Stimulated activated naive CD8-positive, alpha-beta T cell treated with anti-CD3 and anti-CD28 coated beads, Interleukin-15, amount 100 ng/mL, for 72 hours (primary cell): ENCODE measurements at regions not wholly inside any gene's neighbourhood (a gene's known extent, or its start where the extent isn't known, plus 50 kb on each side); places are given as distances from the start of the nearest gene placed in this dataset.
"Not testable (repeated sequence)": the region's sequence is repeated elsewhere in the genome, so short reads cannot be mapped to it uniquely, and the experiment has no call there.

Experiments used
- ATAC-seq: fragments of 150-1000 bp; cut with Tn5 transposase; 2 replicates; pipeline ENCODE4 v1.10.0; 2021; ENCODE audit warnings: mild to moderate bottlenecking, moderate library complexity
- DNase-seq, 2 donors: peaks; one replicate each; pipeline ENCODE4 v3.0.0; 2021 to 2022
- H3K27ac Mint-ChIP-seq, 2 donors: one replicate each; pipeline ENCODE4 v1.8.0; 2022; ENCODE audit warnings: mild to moderate bottlenecking in 2 of 2, mixed read lengths in 2 of 2, moderate library complexity in 2 of 2
- H3K27me3 Mint-ChIP-seq: one replicate; pipeline ENCODE4 v1.8.0; 2022; ENCODE audit warnings: mixed read lengths
- H3K4me1 Mint-ChIP-seq: one replicate; pipeline ENCODE4 v1.8.0; 2022; ENCODE audit warnings: mild to moderate bottlenecking, mixed read lengths
- H3K4me3 Mint-ChIP-seq, 2 donors: one replicate each; pipeline ENCODE4 v1.8.0; 2022; ENCODE audit warnings: mild to moderate bottlenecking in 2 of 2, mixed read lengths in 2 of 2, moderate library complexity in 1 of 2
- H3K9me3 Mint-ChIP-seq, 2 donors: one replicate each; pipeline ENCODE4 v1.8.0; 2022; ENCODE audit warnings: mixed read lengths in 2 of 2

GRCh38 chr13:79197933-79198332, 208.1 kb downstream of the RBM26 start:
- Mint-ChIP-seq H3K4me1 (peaks cover 34% of the 10 kb centered on the region), H3K4me3 (no peak overlapping the region), H3K27ac (no peak overlapping the region), H3K27me3 (peaks cover 14% of the 10 kb centered on the region), H3K9me3 (no peaks in the 10 kb centered on the region)
- DNase-seq (no peak), ATAC-seq (no peak)

DNA sequence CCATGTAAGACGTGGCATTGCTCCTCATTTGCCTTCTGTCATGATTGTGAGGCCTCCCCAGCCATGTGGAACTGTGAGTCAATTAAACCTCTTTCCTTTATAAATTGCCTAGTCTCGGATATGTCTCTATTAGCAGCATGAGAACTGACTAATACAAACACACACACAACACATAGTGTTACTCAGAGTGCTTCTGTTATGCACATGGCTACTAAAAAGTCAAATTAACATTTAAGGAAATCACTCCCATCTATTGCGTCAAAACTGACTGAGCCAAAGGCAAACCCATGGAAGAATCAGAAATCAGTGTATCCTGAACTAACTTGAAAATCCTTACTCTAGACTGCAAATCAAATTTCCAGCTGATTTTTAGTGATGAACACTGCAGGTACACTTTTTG, 209.2 kb downstream of the RBM26 start:
- no peak for ATAC-seq
- Mint-ChIP-seq H3K4me1 (peaks cover 39% of the 10 kb centered on the region), H3K27ac (no peak overlapping the region)

GRCh38 chr13:79196366-79196765, 209.7 kb downstream of the RBM26 start:
- Mint-ChIP-seq H3K9me3 (no peaks in the 10 kb centered on the region), H3K4me3 (no peak overlapping the region), H3K4me1 (peaks cover 39% of the 10 kb centered on the region), H3K27ac (no peak overlapping the region), H3K27me3 (peaks cover under 1% of the 10 kb centered on the region)
- DNase-seq (no peak), ATAC-seq (no peak)

More for the DNA sequence above, 209.2 kb downstream of the RBM26 start:
- no peak overlapping the region for H3K4me3 Mint-ChIP-seq
- H3K27me3 Mint-ChIP-seq, result peaks cover 6% of the 10 kb centered on the region
- DNase-seq, result no peak
- no peaks in the 10 kb centered on the region for H3K9me3 Mint-ChIP-seq

DNA sequence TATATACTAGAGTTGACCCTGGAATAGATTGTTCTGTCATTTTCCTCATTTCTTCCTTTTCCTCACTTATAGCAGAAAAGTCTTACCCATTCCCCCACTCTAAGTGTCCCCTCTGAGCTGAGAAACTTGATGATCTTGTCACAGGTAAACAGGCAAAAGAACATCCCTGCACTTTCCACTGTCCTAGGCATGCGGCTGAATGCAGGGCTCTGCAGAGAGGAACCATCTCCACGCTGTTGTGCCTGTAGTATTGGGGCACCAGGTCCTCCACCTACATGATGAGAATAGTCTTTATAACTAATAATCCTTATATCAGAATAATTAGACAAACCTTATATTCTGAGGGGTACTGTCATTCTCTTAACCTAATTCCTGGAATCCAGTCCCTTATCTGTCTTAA, 211.3 kb downstream of the RBM26 start:
- H3K4me1 Mint-ChIP-seq, result peaks cover 39% of the 10 kb centered on the region
- no peak overlapping the region for H3K27ac Mint-ChIP-seq
- H3K4me3 Mint-ChIP-seq, result peak overlapping the region in 1 of 2 donors; percentile 27
- DNase-seq, result no peak
- H3K9me3 Mint-ChIP-seq, result no peaks in the 10 kb centered on the region
- peak; percentile 26 for ATAC-seq
- H3K27me3 Mint-ChIP-seq, result no peaks in the 10 kb centered on the region

- DNase-seq (peak; percentile 36 to 64), ATAC-seq (peak; percentile 97)
- Mint-ChIP-seq H3K9me3 (no peaks in the 10 kb centered on the region), H3K4me1 (peaks cover 39% of the 10 kb centered on the region), H3K27ac (no peak overlapping the region), H3K27me3 (no peaks in the 10 kb centered on the region), H3K4me3 (peak overlapping the region in 1 of 2 donors; percentile 28)
These were observed 211.8 kb downstream of the RBM26 start for GRCh38 chr13:79194272-79194671.

- Mint-ChIP-seq H3K27ac (no peak overlapping the region), H3K4me3 (no peak overlapping the region), H3K4me1 (peaks cover 39% of the 10 kb centered on the region), H3K27me3 (peaks cover 8% of the 10 kb centered on the region), H3K9me3 (no peaks in the 10 kb centered on the region)
- no peak for ATAC-seq
- no peak for DNase-seq
These were observed 214.6 kb downstream of the RBM26 start for GRCh38 chr13:79191501-79191900.

- no peak overlapping the region for H3K4me3 Mint-ChIP-seq
- H3K9me3 Mint-ChIP-seq, result no peaks in the 10 kb centered on the region
- H3K27ac Mint-ChIP-seq, result no peak overlapping the region
- DNase-seq (no peak), ATAC-seq (no peak)
- peaks cover 8% of the 10 kb centered on the region for H3K27me3 Mint-ChIP-seq
- H3K4me1 Mint-ChIP-seq, result peaks cover 33% of the 10 kb centered on the region
These were observed 215.1 kb downstream of the RBM26 start for GRCh38 chr13:79190932-79191331.

- DNase-seq (no peak), ATAC-seq (peak; percentile 57)
- Mint-ChIP-seq H3K27me3 (peaks cover 8% of the 10 kb centered on the region), H3K9me3 (no peaks in the 10 kb centered on the region), H3K27ac (no peak overlapping the region), H3K4me3 (no peak overlapping the region), H3K4me1 (peaks cover 10% of the 10 kb centered on the region)
These were observed 218.0 kb downstream of the RBM26 start for GRCh38 chr13:79187917-79188690.

DNA sequence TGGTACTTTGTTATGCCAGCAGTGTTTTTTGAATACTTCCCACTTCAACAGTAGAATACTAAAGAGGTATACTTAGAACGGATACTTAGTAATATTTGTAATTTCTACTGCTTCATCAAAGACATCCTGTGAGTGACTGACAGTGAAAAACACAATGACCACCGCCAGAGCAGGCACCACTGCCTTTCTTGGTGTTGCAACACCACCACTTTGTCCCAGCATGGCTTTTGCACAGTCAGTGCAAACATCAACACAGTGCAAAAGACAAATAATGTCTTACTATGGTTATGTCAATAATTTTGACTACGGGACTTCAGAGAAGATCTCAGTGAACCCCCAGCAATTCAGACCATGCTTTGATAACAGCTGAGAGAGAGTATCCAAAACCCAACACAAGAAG, 220.5 kb downstream of the RBM26 start:
- DNase-seq (no peak), ATAC-seq (peak; percentile 53)
- H3K27me3 Mint-ChIP-seq, result peaks cover 8% of the 10 kb centered on the region
- H3K9me3 Mint-ChIP-seq, result no peaks in the 10 kb centered on the region
- peaks cover 4% of the 10 kb centered on the region for H3K4me1 Mint-ChIP-seq
- no peak overlapping the region for H3K27ac Mint-ChIP-seq
- no peak overlapping the region for H3K4me3 Mint-ChIP-seq

DNA sequence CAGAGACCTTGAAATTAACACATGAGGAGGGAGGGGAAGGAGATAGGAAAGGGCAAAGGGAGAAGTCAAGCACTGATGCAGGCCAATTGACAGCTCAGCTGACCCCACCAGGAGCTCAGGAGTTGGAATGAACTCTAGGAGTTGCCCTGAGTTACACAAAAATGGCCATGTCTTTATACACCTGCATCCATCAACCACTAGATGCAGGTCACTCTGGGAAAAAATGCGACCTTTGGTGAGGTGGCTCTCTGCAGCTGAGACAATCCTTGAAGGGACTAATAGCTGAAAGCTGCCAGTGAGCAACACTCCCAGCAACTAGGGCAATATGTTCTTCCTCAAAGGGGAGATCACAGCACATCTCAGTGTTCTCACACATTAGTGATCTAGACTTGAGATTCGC, 222.8 kb downstream of the RBM26 start:
- DNase-seq (no peak), ATAC-seq (no peak)
- peaks cover 14% of the 10 kb centered on the region for H3K27me3 Mint-ChIP-seq
- H3K27ac Mint-ChIP-seq, result no peak overlapping the region
- no peak overlapping the region for H3K4me3 Mint-ChIP-seq
- peaks cover 4% of the 10 kb centered on the region for H3K4me1 Mint-ChIP-seq
- H3K9me3 Mint-ChIP-seq, result no peaks in the 10 kb centered on the region

DNA sequence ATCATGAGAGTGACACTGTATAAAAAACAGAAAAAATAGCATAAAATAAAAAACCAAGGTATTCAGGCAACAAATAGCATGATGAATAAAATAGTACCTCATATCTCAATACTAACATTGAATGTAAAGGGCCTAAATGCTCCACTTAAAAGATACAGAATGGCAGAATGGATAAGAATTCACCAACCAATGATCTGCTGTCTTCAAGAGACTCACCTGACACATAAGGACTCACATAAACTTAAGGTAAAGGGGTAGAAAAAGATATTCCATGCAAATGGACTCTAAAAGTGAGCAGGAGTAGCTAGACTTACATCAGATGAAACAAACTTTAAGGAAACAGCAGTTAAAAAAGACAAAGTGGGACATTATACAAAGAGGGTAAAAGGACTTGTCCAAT, 232.4 kb downstream of the RBM26 start:
- not testable (repeated sequence) for ATAC-seq, H3K4me3 Mint-ChIP-seq, H3K4me1 Mint-ChIP-seq, H3K27ac Mint-ChIP-seq, DNase-seq, H3K27me3 Mint-ChIP-seq
- peaks cover 13 to 39% of the 10 kb centered on the region in 2 donors for H3K9me3 Mint-ChIP-seq

DNA sequence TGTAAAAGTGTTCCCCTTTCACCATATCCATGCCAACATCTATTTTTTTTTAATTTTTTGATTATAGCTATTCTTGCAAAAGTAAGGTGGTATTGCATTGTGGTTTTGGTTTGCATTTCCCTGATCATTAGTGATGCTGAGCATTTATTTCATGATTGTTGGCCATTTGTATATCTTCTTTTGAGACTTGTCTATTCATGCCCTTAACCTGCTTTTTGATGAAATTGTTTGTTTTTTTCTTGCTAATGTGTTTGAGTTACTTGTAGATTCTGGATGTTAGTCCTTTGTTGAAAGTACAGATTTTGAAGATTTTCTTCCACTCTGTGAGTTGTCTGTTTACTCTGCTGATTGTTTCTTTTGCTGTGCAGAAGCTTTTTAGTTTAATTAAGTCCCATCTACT, 233.1 kb downstream of the RBM26 start:
- H3K9me3 Mint-ChIP-seq, result peaks cover 19 to 39% of the 10 kb centered on the region in 2 donors
- H3K27ac Mint-ChIP-seq, H3K4me1 Mint-ChIP-seq, H3K27me3 Mint-ChIP-seq, ATAC-seq, H3K4me3 Mint-ChIP-seq, DNase-seq: not testable (repeated sequence)

DNA sequence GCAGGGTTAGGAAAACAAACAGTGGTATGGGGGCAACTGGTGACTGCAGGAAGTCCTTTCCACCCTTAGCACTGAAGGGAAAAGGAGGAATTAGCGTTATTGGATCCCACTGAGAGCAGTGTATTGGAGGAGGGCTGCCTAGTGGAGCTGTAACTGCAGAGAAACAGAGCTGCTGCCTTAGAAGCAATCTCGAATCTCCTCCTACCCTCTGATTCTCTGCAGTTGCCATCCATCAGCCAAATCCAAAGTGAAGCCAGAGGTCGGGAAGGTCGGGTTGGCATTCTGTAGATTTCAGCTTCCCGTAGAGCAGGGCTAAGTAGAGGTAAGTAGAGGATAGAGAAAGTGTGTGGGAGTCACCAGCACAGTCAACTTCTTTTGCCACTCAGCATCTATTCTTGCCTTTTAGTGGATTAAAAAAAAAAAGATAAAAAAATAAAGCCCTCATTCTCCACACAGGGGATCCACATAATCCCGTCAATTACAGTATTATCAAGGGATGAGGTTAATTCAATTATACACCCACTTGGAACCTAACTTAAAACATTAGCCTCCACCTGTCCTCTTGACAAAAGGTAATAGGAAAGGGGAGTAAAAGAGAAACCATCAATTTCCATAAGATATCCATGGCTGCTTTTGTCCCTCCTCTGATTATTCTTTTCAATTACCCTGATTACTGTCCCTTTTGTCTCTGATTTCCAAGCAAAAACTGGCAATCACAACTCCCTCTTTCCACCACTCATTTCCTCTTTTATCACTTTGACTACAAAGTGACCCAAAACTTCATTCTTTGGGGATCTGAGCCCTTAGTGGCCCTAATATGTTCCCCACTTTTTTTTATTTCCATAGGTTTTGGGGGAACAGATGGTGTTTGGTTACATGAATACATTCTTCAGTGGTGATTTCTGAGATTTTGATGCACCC, 234.7 kb downstream of the RBM26 start:
- H3K4me3 Mint-ChIP-seq, result no peak overlapping the region
- DNase-seq, result no peak
- H3K4me1 Mint-ChIP-seq, result no peaks in the 10 kb centered on the region
- H3K9me3 Mint-ChIP-seq, result peaks cover 26 to 40% of the 10 kb centered on the region in 2 donors
- ATAC-seq, result no peak
- no peak overlapping the region for H3K27ac Mint-ChIP-seq
- peaks cover 12% of the 10 kb centered on the region for H3K27me3 Mint-ChIP-seq

DNA sequence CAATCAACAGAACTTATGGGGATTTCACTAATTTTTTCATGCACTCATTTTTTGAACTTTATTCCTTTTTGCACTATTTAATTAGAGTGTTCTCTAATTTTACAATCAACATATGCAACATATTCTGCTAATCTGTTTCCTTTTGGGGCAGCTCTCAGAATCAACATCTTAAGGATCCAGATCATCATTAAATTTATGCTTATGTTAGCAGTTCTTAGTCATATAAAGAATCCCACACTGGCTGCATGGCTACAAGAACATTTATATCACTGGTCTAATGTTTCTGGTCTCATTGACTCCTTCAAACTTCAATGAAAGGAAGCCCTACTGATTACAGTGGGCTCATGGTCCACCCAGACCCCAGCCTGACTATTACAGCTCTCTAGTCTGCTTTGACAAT, 245.2 kb downstream of the RBM26 start:
- Mint-ChIP-seq H3K4me3 (no peak overlapping the region), H3K27me3 (peaks cover 7% of the 10 kb centered on the region), H3K27ac (no peak overlapping the region), H3K4me1 (no peaks in the 10 kb centered on the region), H3K9me3 (no peaks in the 10 kb centered on the region)
- no peak for ATAC-seq
- DNase-seq, result no peak

DNA sequence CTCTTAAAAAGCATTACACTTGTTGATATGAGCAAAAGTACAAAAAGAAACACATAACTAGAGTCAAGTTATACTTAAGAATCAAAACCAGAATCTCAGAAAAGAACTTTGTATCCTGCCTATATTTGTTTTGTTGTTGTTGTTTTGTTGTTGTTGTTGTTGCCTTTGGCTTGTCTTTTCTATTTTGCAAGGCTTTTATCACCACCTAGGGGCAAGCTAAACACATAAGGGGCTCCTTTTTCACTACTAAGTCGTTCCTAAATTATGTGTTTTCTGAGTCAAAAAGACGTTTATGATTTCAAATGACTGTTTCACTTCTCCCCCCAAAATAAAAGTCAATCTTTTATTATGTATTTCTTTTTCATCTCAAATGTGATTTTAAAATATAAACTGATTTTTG, 250.2 kb downstream of the RBM26 start:
- Mint-ChIP-seq H3K27ac (no peak overlapping the region), H3K4me1 (no peaks in the 10 kb centered on the region), H3K4me3 (no peak overlapping the region), H3K9me3 (no peaks in the 10 kb centered on the region), H3K27me3 (peaks cover 7% of the 10 kb centered on the region)
- ATAC-seq, result no peak
- DNase-seq, result no peak

- Mint-ChIP-seq H3K27ac (no peak overlapping the region), H3K27me3 (no peaks in the 10 kb centered on the region), H3K9me3 (no peaks in the 10 kb centered on the region), H3K4me3 (no peak overlapping the region), H3K4me1 (no peaks in the 10 kb centered on the region)
- DNase-seq (no peak), ATAC-seq (no peak)
These were observed 256.8 kb downstream of the RBM26 start for GRCh38 chr13:79149210-79149609.
